Fibroblast of pulmonary artery (primary cell): ENCODE measurements at regions not wholly inside any gene's neighbourhood (a gene's known extent, or its start where the extent isn't known, plus 50 kb on each side); places are given as distances from the start of the nearest gene placed in this dataset.
A peak's percentile ranks its signal among the peaks of the same experiment; 100 is the strongest.
"Not testable (repeated sequence)": the region's sequence is repeated elsewhere in the genome, so short reads cannot be mapped to it uniquely, and the experiment has no call there.

Experiments used
- DNase-seq: peaks from one replicate; pipeline ENCODE4 v3.0.0-alpha.2; 2010; ENCODE audit warnings: low read depth
- H3K4me3 ChIP-seq: replicated peaks from 2 replicates; pipeline ENCODE4 v1.5.1; 2011; ENCODE audit warnings: low read depth, mild to moderate bottlenecking, control low read depth, low read length, moderate library complexity
- CTCF ChIP-seq: IDR thresholded peaks from 2 replicates; pipeline ENCODE4 v1.5.1; 2011; ENCODE audit warnings: mild to moderate bottlenecking, control low read depth, low read length, inconsistent platforms; ENCODE audit errors: missing control alignments

- peak; percentile 2 for DNase-seq
- TF ChIP-seq CTCF, result peak; percentile 2
- H3K4me3 ChIP-seq, result no peak overlapping the region
Measured at GRCh38 chr3:40930131-40930538, 269.2 kb upstream of the CTNNB1 start.

GRCh38 chr3:40930756-40931155 lies 268.5 kb upstream of the CTNNB1 start:
- DNase-seq, result no peak
- TF ChIP-seq CTCF, result no peak
- H3K4me3 ChIP-seq, result no peak overlapping the region

GRCh38 chr3:40938591-40938990 lies 260.7 kb upstream of the CTNNB1 start:
- no peak for TF ChIP-seq CTCF
- H3K4me3 ChIP-seq, result no peak overlapping the region
- no peak for DNase-seq

- no peak for DNase-seq
- no peak for TF ChIP-seq CTCF
Measured at GRCh38 chr3:40939030-40939740, 260.1 kb upstream of the CTNNB1 start.

GRCh38 chr3:40939741-40940130 lies 259.6 kb upstream of the CTNNB1 start:
- no peak overlapping the region for H3K4me3 ChIP-seq
- no peak for DNase-seq
- TF ChIP-seq CTCF, result no peak

More at GRCh38 chr3:40939030-40939740, 260.1 kb upstream of the CTNNB1 start:
- H3K4me3 ChIP-seq, result no peak overlapping the region

- DNase-seq, result no peak
- no peak overlapping the region for H3K4me3 ChIP-seq
- no peak for TF ChIP-seq CTCF
Measured at GRCh38 chr3:40940651-40941050, 258.7 kb upstream of the CTNNB1 start.

GRCh38 chr3:40947022-40947421 lies 252.3 kb upstream of the CTNNB1 start:
- not testable (repeated sequence) for H3K4me3 ChIP-seq, DNase-seq

- not testable (repeated sequence) for H3K4me3 ChIP-seq, DNase-seq
Measured at GRCh38 chr3:40949347-40949746, 250.0 kb upstream of the CTNNB1 start.
